Stimulated activated naive CD8-positive, alpha-beta T cell treated with anti-CD3 and anti-CD28 coated beads, Interleukin-15, Interleukin-2, amounts not matched to agents 100 U/mL and 50 U/mL, for 24 hours (primary cell): ENCODE measurements at regions not wholly inside any gene's neighbourhood (a gene's known extent, or its start where the extent isn't known, plus 50 kb on each side); places are given as distances from the start of the nearest gene placed in this dataset.

Experiments used
- ATAC-seq: fragments of 150-1000 bp; cut with Tn5 transposase; one replicate; pipeline ENCODE4 v1.10.0; 2021
- DNase-seq: peaks from one replicate; pipeline ENCODE4 v3.0.0; 2021

GRCh38 chr4:177051473-177052060, 258.1 kb upstream of the NEIL3 start:
- ATAC-seq (peak; percentile 69), DNase-seq (peak; percentile 10)

GRCh38 chr4:177052211-177052934, 257.3 kb upstream of the NEIL3 start:
- DNase-seq (no peak), ATAC-seq (no peak)

GRCh38 chr4:177057186-177057585, 252.5 kb upstream of the NEIL3 start:
- ATAC-seq (no peak), DNase-seq (no peak)

GRCh38 chr4:177064116-177064515, 245.6 kb upstream of the NEIL3 start:
- DNase-seq (no peak), ATAC-seq (no peak)

GRCh38 chr4:177064729-177065394, 244.8 kb upstream of the NEIL3 start:
- no peak for DNase-seq
- no peak for ATAC-seq

GRCh38 chr4:177066746-177067145, 242.9 kb upstream of the NEIL3 start:
- no peak for DNase-seq
- ATAC-seq = no peak

- DNase-seq (no peak), ATAC-seq (no peak)
These were observed 239.1 kb upstream of the NEIL3 start for GRCh38 chr4:177070533-177071058.

GRCh38 chr4:177077095-177077971, 232.3 kb upstream of the NEIL3 start:
- DNase-seq (no peak), ATAC-seq (no peak)

GRCh38 chr4:177079327-177079726, 230.3 kb upstream of the NEIL3 start:
- ATAC-seq = no peak
- DNase-seq = no peak

GRCh38 chr4:177080388-177080787, 229.3 kb upstream of the NEIL3 start:
- DNase-seq (no peak), ATAC-seq (no peak)

GRCh38 chr4:177087060-177087459, 222.6 kb upstream of the NEIL3 start:
- no peak for DNase-seq
- no peak for ATAC-seq

- DNase-seq = no peak
- ATAC-seq = no peak
These were observed 222.2 kb upstream of the NEIL3 start for GRCh38 chr4:177087499-177087898.

- no peak for ATAC-seq
- no peak for DNase-seq
These were observed 218.2 kb upstream of the NEIL3 start for GRCh38 chr4:177091515-177091914.

- DNase-seq (no peak), ATAC-seq (no peak)
These were observed 216.9 kb upstream of the NEIL3 start for GRCh38 chr4:177092807-177093206.

GRCh38 chr4:177093964-177094363, 215.7 kb upstream of the NEIL3 start:
- ATAC-seq (no peak), DNase-seq (no peak)

GRCh38 chr4:177097291-177097690, 212.4 kb upstream of the NEIL3 start:
- DNase-seq (no peak), ATAC-seq (no peak)

GRCh38 chr4:177099211-177099610, 210.5 kb upstream of the NEIL3 start:
- ATAC-seq = no peak
- no peak for DNase-seq

GRCh38 chr4:177100307-177100706, 209.4 kb upstream of the NEIL3 start:
- no peak for ATAC-seq

GRCh38 chr4:177103619-177104018, 206.1 kb upstream of the NEIL3 start:
- DNase-seq (no peak), ATAC-seq (no peak)

More at GRCh38 chr4:177100307-177100706, 209.4 kb upstream of the NEIL3 start:
- DNase-seq = no peak

- DNase-seq (no peak), ATAC-seq (no peak)
These were observed 204.1 kb upstream of the NEIL3 start for GRCh38 chr4:177105536-177105935.

GRCh38 chr4:177107288-177107921, 202.3 kb upstream of the NEIL3 start:
- no peak for ATAC-seq
- no peak for DNase-seq

- DNase-seq = no peak
These were observed 201.0 kb upstream of the NEIL3 start for GRCh38 chr4:177108708-177109107.

More at GRCh38 chr4:177108708-177109107, 201.0 kb upstream of the NEIL3 start:
- ATAC-seq = no peak
